Loucy (cell line): ENCODE measurements at regions not wholly inside any gene's neighbourhood (a gene's known extent, or its start where the extent isn't known, plus 50 kb on each side); places are given as distances from the start of the nearest gene placed in this dataset.

Experiments used
- EZH2phosphoT487 ChIP-seq: fragments of 200-600 bp; IDR thresholded peaks from 2 replicates; pipeline ENCODE4 v1.6.1; 2018; ENCODE audit warnings: antibody characterized with exemption, mild to moderate bottlenecking, moderate library complexity, borderline replicate concordance
- TF ChIP-seq, protein P1 (sequence below): fragments of 200-600 bp; sonication (generic); conservative IDR thresholded peaks from 2 replicates; pipeline ENCODE4 v1.5.1; 2014; ENCODE audit warnings: mild to moderate bottlenecking, antibody characterized with exemption, low read length

DNA sequence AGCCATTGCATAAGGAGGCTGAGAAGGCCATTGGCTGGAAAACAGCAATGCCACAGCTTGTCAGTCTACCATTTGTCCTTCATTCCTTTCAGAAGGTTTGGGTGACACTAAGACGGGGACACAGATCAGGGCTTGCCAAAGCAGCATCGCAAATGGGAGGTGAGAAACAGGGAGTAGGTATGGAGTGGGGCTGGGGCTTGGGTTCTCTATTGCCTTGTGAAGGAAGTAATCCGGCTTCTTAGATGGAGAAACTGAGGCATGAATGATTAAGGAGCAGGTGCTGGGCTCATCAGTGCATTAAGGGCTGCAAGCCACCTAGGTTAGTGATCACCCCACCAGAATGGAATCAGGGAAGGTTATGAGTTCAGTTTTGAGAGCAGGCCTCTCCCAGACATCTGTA, 115.6 kb upstream of the NMNAT3 start:
- TF ChIP-seq EZH2phosphoT487 = no peak
- TF ChIP-seq, protein P1, sequence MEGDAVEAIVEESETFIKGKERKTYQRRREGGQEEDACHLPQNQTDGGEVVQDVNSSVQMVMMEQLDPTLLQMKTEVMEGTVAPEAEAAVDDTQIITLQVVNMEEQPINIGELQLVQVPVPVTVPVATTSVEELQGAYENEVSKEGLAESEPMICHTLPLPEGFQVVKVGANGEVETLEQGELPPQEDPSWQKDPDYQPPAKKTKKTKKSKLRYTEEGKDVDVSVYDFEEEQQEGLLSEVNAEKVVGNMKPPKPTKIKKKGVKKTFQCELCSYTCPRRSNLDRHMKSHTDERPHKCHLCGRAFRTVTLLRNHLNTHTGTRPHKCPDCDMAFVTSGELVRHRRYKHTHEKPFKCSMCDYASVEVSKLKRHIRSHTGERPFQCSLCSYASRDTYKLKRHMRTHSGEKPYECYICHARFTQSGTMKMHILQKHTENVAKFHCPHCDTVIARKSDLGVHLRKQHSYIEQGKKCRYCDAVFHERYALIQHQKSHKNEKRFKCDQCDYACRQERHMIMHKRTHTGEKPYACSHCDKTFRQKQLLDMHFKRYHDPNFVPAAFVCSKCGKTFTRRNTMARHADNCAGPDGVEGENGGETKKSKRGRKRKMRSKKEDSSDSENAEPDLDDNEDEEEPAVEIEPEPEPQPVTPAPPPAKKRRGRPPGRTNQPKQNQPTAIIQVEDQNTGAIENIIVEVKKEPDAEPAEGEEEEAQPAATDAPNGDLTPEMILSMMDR = no peak
